GM19468 (cell line): ENCODE measurements at regions not wholly inside any gene's neighbourhood (a gene's known extent, or its start where the extent isn't known, plus 50 kb on each side); places are given as distances from the start of the nearest gene placed in this dataset.

Experiments
- ATAC-seq: cut with Tn5 transposase; IDR thresholded peaks from one replicate; pipeline ENCODE4 v1.9.1; 2021; ENCODE audit warnings: mild to moderate bottlenecking, moderate library complexity, moderate number of reproducible peaks; ENCODE audit not compliant: unreplicated experiment; ENCODE audit errors: extremely low read depth

DNA sequence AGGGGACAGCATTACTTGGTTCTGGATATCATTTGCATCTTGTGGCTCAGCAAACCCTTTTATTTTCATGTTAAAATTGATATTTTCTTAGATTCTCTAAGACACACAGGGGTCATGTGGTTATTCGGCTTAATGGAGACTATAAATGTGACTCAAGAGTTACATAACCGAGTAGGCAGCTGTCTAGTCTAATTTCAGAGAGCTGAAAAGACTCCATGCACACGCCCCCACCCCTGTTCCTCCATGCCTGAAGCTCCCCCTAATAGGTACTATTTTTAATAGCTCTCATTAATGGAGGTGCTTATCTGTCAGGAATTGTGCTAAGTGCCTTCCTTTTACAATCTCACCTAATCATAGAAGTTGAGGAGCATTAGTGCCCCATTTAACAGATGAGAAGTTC, 189.2 kb upstream of the ARHGAP20 start:
- no peak for ATAC-seq

DNA sequence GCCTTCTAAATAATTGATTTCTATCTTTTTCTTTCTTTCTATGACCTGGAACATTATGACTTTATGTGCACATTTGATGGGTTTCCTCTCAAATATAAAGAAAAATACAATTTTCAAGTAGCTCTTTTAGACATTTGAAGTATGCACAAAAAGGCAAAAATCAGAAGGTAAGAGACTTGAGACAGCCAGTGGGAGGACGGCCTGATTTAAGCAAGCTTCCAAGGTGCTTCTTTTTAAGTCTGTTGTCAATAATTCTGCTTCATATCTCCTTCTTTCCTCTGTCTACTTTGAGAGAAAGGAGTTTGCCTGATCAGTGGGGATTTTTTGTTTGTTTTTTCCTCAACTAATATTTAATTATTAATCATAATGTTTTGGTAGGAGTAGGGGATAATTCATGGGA, 188.2 kb upstream of the ARHGAP20 start:
- no peak for ATAC-seq

DNA sequence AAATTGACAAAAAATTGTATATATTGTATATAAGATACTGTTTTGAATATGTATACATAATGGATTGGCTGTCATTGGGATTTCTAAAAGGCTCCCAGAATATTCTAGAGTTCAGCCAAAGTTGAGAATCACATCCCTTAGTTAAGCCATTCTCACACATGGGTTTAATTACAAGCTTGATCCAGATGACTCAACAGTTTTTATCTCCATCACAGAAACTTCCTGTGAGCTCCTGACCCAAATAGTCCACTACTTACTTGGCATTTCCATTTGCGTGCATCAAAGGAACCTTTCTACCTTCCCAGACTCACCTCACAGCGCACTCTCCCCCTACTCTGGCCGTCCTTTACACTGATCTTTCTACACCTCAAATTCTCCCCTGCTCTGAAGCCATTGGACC, 184.8 kb upstream of the ARHGAP20 start:
- ATAC-seq, result no peak

DNA sequence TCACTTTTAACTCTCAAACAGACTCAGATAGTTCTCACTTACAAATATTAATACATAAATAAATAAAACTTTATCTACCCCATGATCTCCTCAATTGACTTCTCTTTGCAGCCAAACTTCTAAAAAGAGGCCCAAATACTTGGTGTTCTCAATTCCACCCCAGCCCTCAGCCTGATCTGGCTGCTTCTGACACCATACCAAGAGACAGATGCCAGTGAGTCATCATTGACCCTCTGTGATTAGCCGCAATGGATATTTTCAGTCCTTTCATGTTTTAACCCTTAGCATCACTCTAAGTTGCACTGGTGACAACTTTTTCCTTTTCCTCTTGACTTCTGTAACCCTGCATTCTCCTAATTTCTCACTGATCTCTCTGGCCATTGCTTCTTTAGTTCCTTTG, 184.1 kb upstream of the ARHGAP20 start:
- no peak for ATAC-seq

DNA sequence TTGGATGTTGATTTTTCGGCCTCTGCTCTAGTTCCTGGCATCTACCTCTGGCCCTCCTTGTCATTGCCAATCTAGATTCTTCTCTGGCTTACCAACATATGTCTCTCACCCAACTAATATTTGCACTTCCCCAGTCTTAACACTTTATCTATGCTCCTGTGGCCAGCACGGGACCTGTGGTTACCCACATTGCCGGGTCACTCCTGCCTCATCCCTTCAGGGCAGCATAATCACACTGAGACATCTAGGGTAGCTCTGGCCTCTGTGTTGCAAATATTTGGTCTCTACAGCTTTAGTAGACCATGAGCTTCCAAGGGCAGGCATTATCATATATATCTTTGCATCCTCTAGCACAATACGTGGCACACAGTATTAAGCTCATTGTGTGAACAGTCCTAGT, 182.0 kb upstream of the ARHGAP20 start:
- no peak for ATAC-seq

DNA sequence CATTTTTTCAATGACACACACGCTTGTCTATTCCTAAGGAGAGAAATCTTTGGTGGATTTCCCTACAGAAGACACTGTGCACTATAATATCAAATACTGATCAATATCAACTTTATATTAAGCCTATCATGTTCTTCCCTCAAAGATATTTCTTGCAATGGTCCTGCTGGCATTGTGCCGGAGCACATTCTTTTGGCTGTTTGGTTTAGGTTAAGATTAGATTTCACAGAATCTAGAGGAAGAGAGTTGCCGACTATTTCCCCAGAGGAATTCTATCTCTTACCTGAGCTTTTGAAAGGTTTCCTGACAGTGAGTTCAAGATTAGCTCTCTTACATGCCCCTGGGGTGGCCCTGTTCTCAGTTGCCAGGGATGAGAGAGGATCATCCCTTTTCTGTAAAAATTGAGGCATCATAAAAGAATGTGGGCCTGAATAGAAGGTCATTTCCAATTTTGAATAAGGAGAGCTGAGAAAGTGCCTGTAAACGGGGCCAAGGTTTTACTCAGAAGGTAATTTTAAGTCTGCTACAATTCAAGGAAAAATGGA, 180.6 kb upstream of the ARHGAP20 start:
- ATAC-seq, result no peak

DNA sequence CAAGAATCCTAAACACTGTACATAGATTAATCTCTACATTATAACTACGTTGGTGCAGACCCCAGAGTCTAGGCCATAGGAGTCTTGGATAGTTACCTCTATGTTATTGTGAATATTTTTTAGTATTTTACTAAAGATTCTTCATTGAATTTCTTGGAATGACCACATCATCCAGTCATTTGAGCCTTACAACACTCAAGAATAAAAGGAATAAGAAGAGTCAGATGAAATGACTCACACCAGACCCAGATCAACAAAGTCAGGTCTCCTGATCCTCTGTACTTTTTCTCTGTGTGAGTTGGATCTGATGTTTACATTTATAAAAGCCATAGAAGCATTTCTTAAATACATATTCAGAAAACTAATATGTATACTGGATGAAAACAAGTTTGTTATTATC, 179.2 kb upstream of the ARHGAP20 start:
- no peak for ATAC-seq

DNA sequence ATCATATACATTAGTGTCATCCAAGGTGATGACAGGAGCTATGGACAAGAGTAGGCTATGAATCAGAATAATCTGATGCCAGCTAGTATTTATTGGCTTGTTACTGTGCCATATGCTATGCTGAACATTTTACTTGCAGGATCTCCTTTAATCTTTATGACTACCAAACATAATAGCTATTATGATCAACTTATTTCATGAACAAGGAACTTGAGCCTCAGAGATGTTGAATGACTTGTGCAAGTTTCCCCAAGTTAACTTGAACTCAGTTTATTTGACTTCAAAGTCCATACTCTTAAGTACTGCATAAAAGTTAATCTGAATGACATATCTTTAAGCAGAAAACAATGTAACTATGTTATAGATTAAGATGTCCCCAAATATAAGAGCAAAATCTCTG, 178.8 kb upstream of the ARHGAP20 start:
- ATAC-seq, result no peak

DNA sequence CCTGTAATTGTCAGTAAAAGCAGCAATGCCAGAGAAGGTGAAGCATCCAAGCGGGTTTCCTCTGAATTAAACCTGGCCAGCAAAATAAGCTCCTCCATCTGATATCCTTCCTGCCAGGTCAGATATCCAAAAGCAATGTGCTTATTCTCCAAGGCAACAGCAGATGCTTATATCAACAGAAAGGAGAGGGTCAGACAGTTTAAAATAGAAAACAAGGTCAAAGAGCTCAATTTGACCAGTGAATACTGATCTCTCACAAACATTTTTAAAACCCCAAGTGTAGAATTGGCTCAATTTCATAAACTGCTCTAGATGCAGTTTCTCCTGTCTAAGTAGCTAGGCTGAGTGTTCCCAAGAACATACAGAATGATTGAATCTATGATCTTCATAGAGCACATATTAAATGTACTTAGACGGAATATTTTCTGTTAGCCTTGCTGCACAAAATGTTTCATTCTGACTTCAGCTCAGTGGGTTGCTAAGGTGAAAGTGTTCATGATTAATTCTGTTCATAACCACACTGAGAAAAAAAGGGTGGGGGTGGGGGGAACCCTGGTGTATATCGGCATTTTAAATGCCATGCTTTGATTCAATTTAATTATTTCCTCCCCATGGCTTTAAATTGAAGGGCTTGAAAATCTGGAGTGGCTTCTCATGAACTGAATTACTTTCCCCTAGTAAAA, 174.2 kb upstream of the ARHGAP20 start:
- no peak for ATAC-seq

DNA sequence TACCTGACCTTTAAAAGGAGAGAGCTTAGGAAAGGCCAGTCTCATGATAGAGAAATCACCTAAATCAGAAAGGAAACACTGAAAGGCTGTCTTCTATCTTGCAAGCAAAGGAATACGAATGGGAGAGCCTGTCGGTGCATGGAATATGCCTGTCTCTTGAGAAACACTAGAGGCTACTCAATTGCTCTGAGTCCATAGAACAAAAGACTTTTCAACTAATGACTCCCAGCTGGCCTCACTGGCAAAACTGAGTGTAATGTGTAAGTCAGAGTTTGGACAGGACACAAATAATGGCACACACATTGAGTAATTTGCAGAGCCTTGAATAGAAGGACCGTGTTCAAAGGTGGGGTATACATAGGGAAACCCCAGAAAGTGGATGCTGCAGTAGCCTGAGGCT, 171.0 kb upstream of the ARHGAP20 start:
- ATAC-seq, result no peak

DNA sequence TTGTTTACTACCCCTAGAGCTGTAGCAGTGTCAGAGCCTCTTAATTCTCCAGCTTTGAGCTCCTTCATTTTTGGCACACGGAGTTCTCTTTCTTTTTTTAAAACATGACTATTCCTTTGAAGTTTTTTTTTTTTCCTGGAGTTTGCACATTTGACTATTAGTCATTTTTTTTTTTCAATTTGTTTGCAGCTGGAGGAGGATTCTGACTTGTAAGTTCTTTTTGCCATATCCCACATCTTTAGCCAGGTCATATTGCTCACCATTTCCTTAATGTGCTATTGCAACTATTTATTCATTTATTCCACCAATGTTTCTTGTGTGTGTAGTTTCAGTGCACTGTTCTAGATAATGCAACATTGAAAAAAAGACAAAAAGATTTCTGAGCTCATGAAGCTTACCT, 166.3 kb upstream of the ARHGAP20 start:
- no peak for ATAC-seq

DNA sequence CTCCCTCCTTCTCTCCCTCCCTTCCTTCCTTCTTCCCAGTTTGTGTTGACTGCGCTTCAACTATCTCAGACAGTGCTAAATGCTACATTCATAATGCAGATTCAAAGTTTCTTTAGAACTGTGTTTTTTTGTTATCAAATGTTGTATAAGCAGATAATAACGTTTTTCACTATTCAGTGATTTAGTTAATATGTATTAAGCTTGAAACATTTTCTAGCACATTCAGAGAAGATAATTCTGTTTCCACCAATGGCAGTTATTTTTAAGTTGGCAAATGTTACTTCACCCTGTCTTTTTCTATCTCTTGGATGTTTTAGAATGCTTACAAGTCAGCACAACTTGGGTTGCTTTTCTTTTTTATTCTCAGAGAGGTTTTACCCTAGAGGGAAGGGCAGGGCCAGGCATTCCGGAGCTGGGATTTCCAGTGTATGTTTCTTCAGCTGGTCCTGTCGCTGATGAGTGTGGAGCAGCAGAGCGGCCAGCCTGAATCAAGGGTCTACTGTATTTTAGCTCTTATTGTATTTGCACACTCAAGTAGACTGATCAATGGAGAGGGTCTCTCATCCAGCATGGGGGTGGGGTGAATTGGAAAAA, 162.3 kb upstream of the ARHGAP20 start:
- no peak for ATAC-seq

DNA sequence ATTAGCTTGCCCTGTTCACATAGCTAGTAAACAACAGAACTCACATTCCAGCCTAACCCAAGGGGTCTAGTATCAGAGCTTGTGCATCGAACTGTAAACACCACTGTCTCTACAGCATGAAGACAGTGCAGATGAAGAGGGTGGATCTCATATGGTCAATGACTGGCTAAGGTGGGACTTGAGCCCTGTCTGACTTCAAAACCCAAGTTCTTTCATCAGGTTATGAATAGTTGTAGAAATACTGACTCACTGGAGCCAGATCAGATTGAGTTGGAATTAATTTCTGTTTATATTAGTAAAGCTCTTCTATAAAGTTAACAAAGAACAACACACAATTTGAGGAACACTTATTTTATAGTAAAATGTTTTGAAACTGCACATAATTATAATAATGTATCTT, 161.7 kb upstream of the ARHGAP20 start:
- no peak for ATAC-seq

DNA sequence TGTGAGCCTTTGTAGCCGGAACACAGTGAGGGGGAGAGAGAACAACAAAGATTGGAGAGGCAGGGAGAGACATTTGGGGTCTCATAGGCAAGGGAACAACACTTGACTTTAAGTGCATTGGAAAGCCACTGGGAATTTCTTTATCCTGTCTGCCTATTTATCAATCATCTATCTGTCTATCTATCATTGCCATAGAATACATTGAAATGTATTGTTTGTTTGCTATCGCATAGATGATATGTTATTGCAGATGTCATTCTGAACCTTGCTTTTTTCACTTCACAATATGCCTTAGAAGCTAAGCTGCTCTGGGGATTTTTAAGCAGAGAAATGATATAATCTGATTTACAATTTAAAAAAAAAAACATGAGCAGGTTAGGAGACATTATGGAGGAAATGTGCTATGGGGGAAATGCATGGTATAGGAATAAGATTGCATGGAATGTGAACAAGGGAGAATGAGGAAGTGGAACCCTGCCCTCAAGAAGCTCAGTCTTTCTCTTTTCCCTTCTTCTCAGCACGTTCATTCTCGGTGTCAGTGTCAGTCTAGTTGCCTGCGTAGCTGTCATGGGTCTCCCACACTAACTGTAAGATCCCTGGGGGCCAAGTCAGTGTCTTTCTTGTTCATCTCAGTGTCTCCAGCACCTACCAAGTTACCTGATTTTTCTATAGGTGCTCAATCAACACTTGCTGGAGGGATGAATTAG, 158.7 kb upstream of the ARHGAP20 start:
- no peak for ATAC-seq

DNA sequence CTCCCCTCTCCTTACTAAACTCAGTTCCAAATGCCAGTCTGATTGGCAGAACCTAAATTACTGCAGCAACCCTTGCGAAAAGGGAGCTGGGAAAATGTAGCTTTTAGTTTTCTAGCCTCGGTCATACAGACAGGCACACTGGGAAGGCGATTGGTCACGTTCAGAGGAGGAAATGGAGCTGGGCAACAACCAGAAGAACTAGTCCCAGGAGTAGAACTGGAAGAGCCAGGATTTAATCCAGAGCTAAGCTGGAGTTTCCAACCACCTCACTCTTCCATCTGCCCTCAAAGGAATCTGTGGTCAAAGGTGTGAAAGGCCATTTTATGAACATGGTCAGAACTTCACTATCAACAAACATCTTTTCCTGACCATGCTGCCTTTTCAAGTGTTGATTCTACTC, 155.7 kb upstream of the ARHGAP20 start:
- ATAC-seq, result no peak

DNA sequence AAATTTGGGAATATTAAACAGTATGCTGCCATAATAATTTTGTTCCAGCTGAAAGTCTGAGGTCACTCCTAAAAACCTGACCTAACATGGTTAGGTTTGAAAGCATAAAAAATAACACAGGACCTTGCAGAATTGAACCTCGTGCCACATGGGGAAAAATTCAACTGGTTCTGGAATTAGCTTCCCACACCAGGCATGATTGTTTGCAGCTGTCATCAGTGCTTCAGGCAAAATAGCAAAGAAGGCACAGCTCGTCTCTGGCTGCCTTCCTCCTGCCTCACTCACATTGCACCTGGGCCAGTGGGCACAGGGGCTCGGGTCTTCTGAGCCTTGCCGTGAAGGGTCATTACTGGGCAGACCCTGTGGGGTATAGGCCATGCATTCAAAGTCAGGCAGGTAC, 153.8 kb upstream of the ARHGAP20 start:
- ATAC-seq, result no peak

DNA sequence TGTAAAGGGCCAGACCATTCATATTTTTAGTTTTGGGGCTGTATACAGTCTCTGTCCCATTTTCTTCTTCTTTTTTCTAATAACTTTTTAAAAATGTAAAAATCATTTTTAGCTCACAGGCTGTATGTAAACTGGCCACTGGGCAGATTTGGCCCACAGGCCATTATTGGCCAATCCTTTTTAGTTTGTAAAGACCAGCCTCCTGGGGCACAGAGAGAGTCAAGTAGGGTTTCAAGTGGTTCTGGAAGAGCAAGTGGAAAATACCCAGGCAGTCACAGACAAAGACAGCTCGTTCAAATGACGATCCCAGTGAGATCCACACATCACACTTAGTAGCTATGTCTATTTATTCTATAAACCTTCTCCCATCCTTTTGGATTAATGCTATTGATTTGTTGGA, 150.2 kb upstream of the ARHGAP20 start:
- no peak for ATAC-seq

DNA sequence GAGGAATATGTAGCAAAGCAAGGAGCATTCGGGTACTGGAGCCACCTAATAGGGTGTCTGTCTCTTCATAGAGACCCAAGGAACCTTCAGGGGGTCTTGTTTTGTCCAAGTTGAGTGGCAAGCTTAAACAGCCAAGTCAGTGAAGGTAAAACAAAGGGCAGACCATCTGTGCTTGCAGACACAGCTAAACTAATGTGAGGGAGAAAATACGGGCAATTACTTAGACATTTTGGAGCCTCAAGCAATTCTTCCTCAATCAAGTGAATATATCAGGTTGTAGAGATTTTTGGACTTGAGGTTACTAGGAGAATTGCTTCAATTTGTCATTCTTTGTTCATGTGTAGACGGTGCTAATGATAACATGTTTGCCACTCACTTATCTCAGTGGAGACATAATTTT, 148.2 kb upstream of the ARHGAP20 start:
- ATAC-seq, result no peak

DNA sequence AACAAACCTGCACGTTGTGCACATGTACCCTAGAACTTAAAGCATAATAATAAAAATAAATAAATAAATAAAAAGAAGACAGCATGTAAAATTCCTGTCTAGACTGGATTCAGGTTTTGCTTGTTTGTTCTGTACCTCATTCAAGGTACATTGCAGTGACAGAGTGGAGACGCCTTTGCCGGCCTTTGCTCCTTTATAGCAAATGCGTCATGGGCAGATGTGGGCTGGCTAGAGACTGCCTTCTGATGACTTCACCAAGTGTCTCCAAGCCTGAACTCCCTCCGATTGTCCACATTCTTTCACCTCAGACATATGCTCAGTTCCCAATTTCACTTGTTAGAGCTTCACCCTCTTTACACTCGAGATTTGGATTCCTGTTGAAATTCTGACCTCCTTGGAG, 147.8 kb upstream of the ARHGAP20 start:
- no peak for ATAC-seq

DNA sequence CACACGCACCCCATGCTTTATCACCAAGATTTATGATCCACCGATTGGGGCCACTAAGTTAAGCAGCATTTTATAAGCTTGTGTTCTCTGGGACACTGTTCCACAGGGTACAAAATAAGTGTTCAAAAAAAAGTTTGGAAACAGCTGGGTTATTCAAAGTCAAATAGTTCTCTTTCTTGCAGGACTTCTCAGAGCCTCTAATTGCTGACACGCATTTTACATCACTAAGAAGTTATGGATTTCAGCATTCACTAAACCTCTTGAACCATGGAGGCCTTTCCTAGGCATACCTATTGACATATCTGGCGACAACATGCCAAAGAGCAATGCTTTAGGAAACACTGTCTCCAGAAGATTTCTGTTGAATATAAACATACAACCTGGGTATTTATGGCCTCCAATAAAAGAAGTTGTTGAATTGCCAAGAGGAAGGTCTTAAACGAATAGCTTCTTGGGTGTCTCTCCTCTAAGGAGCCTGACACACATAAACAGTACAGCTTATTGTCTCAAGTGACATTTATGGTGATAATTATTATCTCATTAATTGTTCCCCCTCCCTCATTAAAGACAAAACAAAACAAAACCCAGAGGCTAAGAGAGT, 147.1 kb upstream of the ARHGAP20 start:
- ATAC-seq, result no peak

DNA sequence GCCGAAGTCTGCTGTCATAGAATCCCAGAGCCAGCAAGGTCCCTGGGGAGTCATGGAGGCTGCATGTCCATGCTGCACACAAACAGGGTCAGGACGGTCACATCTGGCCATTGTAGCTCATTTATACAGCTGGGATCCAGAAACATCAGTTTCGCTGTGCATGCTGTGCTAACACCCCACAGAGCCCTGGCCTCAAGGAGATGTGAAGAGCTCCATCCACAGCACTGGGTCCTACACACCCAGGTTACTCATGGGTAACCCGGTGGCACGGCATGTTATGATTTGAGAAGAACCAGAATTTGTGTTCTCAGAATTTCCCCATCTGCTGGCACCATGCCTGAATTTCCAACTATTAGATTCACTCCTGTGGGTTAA, 146.3 kb upstream of the ARHGAP20 start:
- ATAC-seq, result no peak
